ENCODE measurements at regions not wholly inside any gene's neighbourhood (a gene's known extent, or its start where the extent isn't known, plus 50 kb on each side); places are given as distances from the start of the nearest gene placed in this dataset.

GRCh38 chr1:62995173-62995572 is 211.2 kb downstream of the ATG4C start:
- DNase-seq (ENCODE audit: low spot score): no peak
- Mint-ChIP-seq H3K9me3 (no peaks in the 10 kb centered on the region), H3K36me3 (ENCODE audit: low read depth) (no peaks in the 10 kb centered on the region), H3K27me3 (ENCODE audit: insufficient read depth) (peaks cover 7% of the 10 kb centered on the region), H3K4me1 (ENCODE audit: low read depth) (no peaks in the 10 kb centered on the region), H3K27ac (no peak overlapping the region), H3K4me3 (no peak overlapping the region)
- intact Hi-C loops (cut with micrococcal nuclease): no loop called here

DNA sequence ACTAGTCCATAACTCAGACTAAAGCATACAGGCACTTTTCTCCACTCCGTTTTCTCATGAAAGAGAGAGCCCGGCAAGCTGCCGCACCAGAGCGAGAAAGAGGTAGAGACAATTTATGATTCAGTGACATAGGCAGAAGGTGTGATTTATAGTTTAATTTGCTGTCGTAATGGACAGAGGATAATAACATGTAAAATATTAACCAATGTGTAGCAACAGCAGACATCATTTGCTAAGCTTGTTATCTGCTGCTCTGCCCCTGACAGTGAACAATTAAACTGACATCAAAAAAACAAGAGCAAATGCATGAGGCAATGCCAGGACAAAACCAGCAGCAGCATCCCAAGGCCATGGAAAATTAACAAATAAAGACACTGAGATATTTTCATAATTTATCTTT is 214.0 kb downstream of the ATG4C start:
- H3K9me3 Mint-ChIP-seq: no peaks in the 10 kb centered on the region
- H3K4me3 Mint-ChIP-seq: no peak overlapping the region
- H3K27me3 Mint-ChIP-seq (ENCODE audit: insufficient read depth): peaks cover 5% of the 10 kb centered on the region
- no peaks in the 10 kb centered on the region for H3K36me3 Mint-ChIP-seq (ENCODE audit: low read depth)
- intact Hi-C loops (cut with micrococcal nuclease): no loop called here
- no peak overlapping the region for H3K27ac Mint-ChIP-seq
- no peak for DNase-seq (ENCODE audit: low spot score)
- H3K4me1 Mint-ChIP-seq (ENCODE audit: low read depth): no peaks in the 10 kb centered on the region

- Mint-ChIP-seq H3K9me3 (no peaks in the 10 kb centered on the region), H3K27ac (no peak overlapping the region), H3K36me3 (ENCODE audit: low read depth) (no peaks in the 10 kb centered on the region), H3K27me3 (ENCODE audit: insufficient read depth) (peaks cover 2% of the 10 kb centered on the region), H3K4me3 (no peak overlapping the region), H3K4me1 (ENCODE audit: low read depth) (no peaks in the 10 kb centered on the region)
- DNase-seq (ENCODE audit: low spot score): no peak
- intact Hi-C loops (cut with micrococcal nuclease): no loop called here
Observed at GRCh38 chr1:62998845-62999649, 215.1 kb downstream of the ATG4C start.

- no peaks in the 10 kb centered on the region for H3K4me1 Mint-ChIP-seq (ENCODE audit: low read depth)
- no peak overlapping the region for H3K4me3 Mint-ChIP-seq
- no peak overlapping the region for H3K27ac Mint-ChIP-seq
- DNase-seq (ENCODE audit: low spot score): no peak
- intact Hi-C loops (cut with micrococcal nuclease): no loop called here
- H3K9me3 Mint-ChIP-seq: no peaks in the 10 kb centered on the region
- H3K36me3 Mint-ChIP-seq (ENCODE audit: low read depth): no peaks in the 10 kb centered on the region
- peaks cover 2% of the 10 kb centered on the region for H3K27me3 Mint-ChIP-seq (ENCODE audit: insufficient read depth)
Observed at GRCh38 chr1:63000508-63000907, 216.6 kb downstream of the ATG4C start.

GRCh38 chr1:63004868-63005267 is 220.9 kb downstream of the ATG4C start:
- Mint-ChIP-seq H3K27me3 (ENCODE audit: insufficient read depth) (no peaks in the 10 kb centered on the region), H3K27ac (no peak overlapping the region), H3K4me3 (no peak overlapping the region), H3K4me1 (ENCODE audit: low read depth) (no peaks in the 10 kb centered on the region), H3K9me3 (no peaks in the 10 kb centered on the region), H3K36me3 (ENCODE audit: low read depth) (no peaks in the 10 kb centered on the region)
- no peak for DNase-seq (ENCODE audit: low spot score)
- intact Hi-C loops (cut with micrococcal nuclease): no loop called here

- intact Hi-C loops (cut with micrococcal nuclease): no loop called here
- H3K9me3 Mint-ChIP-seq: no peaks in the 10 kb centered on the region
- H3K27me3 Mint-ChIP-seq (ENCODE audit: insufficient read depth): no peaks in the 10 kb centered on the region
- no peaks in the 10 kb centered on the region for H3K36me3 Mint-ChIP-seq (ENCODE audit: low read depth)
- no peaks in the 10 kb centered on the region for H3K4me1 Mint-ChIP-seq (ENCODE audit: low read depth)
- no peak overlapping the region for H3K4me3 Mint-ChIP-seq
- no peak for DNase-seq (ENCODE audit: low spot score)
- H3K27ac Mint-ChIP-seq: no peak overlapping the region
Observed at GRCh38 chr1:63005812-63006211, 221.9 kb downstream of the ATG4C start.

DNA sequence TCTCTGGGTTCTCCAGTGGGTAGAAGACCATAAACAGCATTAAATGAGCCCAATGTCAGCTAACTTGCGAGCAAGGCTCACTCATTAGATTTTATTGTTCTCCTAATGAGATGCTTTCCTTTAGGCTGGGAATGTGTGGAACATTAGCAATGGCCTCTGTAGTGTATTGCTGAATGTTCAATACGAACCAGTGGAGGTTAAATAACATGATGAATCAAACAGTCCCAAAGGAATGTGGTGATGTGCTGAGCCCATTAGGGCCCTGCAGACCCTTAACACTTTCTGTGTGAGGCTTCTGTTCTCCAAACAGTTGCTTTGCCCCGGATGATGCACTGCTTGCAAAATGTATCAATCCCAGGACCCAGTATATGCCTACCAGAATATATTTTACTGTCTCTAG is 225.5 kb downstream of the ATG4C start:
- H3K9me3 Mint-ChIP-seq: no peaks in the 10 kb centered on the region
- no peaks in the 10 kb centered on the region for H3K4me1 Mint-ChIP-seq (ENCODE audit: low read depth)
- H3K27ac Mint-ChIP-seq: no peak overlapping the region
- no peaks in the 10 kb centered on the region for H3K36me3 Mint-ChIP-seq (ENCODE audit: low read depth)
- DNase-seq (ENCODE audit: low spot score): no peak
- H3K4me3 Mint-ChIP-seq: no peak overlapping the region
- H3K27me3 Mint-ChIP-seq (ENCODE audit: insufficient read depth): no peaks in the 10 kb centered on the region
- intact Hi-C loops (cut with micrococcal nuclease): no loop called here

- Mint-ChIP-seq H3K27ac (no peak overlapping the region), H3K36me3 (ENCODE audit: low read depth) (no peaks in the 10 kb centered on the region), H3K9me3 (no peaks in the 10 kb centered on the region), H3K4me1 (ENCODE audit: low read depth) (no peaks in the 10 kb centered on the region), H3K27me3 (ENCODE audit: insufficient read depth) (no peaks in the 10 kb centered on the region), H3K4me3 (no peak overlapping the region)
- DNase-seq (ENCODE audit: low spot score): no peak
- intact Hi-C loops (cut with micrococcal nuclease): no loop called here
Observed at GRCh38 chr1:63010913-63011660, 227.2 kb downstream of the ATG4C start.

- Mint-ChIP-seq H3K36me3 (ENCODE audit: low read depth) (no peaks in the 10 kb centered on the region), H3K4me1 (ENCODE audit: low read depth) (no peaks in the 10 kb centered on the region), H3K4me3 (no peak overlapping the region), H3K9me3 (no peaks in the 10 kb centered on the region), H3K27me3 (ENCODE audit: insufficient read depth) (no peaks in the 10 kb centered on the region), H3K27ac (no peak overlapping the region)
- intact Hi-C loops (cut with micrococcal nuclease): no loop called here
- DNase-seq (ENCODE audit: low spot score): no peak
Observed at GRCh38 chr1:63012339-63012738, 228.4 kb downstream of the ATG4C start.

DNA sequence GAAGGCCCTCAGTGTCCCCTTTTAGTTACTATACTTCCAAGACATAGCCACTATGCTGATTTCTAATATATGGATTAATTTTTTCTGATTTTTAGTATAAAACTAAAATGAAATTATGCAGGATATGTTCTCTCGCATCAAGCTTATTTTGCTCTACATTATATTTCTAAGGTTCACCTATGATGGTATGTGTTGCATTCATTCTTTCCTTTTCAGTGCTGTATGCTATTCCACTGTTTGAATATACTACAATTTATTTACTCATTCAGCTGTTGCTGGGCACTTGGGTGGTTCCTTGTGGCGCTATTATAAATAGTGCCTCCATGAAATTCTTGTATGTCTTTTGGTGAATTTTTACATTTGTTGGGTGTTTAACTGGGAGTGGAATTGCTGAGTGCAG is 230.3 kb downstream of the ATG4C start:
- no peak overlapping the region for H3K4me3 Mint-ChIP-seq
- H3K36me3 Mint-ChIP-seq (ENCODE audit: low read depth): no peaks in the 10 kb centered on the region
- H3K27ac Mint-ChIP-seq: no peak overlapping the region
- intact Hi-C loops (cut with micrococcal nuclease): no loop called here
- no peaks in the 10 kb centered on the region for H3K9me3 Mint-ChIP-seq
- no peak for DNase-seq (ENCODE audit: low spot score)
- H3K27me3 Mint-ChIP-seq (ENCODE audit: insufficient read depth): no peaks in the 10 kb centered on the region
- H3K4me1 Mint-ChIP-seq (ENCODE audit: low read depth): no peaks in the 10 kb centered on the region

DNA sequence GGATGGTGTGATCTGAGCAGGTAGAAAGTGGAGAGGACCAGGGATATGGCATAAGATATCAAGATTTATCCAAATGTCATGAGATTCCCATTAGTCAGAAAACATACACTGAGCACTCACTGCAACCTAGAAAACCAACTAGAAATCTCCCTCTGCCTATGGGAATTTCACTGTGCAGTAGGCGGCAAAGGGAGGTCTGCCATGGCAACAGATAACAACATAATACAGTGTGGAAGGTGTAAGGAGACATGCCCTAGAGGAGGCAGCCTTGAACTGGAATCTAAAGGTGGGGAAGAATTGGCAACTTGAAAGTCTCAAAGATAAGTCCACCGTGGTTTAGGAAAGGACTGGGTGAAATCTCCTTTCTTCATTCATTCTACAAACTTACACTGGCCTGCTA is 238.4 kb downstream of the ATG4C start:
- no peaks in the 10 kb centered on the region for H3K27me3 Mint-ChIP-seq (ENCODE audit: insufficient read depth)
- H3K9me3 Mint-ChIP-seq: no peaks in the 10 kb centered on the region
- no peaks in the 10 kb centered on the region for H3K4me1 Mint-ChIP-seq (ENCODE audit: low read depth)
- no peak overlapping the region for H3K27ac Mint-ChIP-seq
- no peak for DNase-seq (ENCODE audit: low spot score)
- H3K4me3 Mint-ChIP-seq: no peak overlapping the region
- intact Hi-C loops (cut with micrococcal nuclease): no loop called here
- no peaks in the 10 kb centered on the region for H3K36me3 Mint-ChIP-seq (ENCODE audit: low read depth)

- H3K4me3 Mint-ChIP-seq: no peak overlapping the region
- no peaks in the 10 kb centered on the region for H3K36me3 Mint-ChIP-seq (ENCODE audit: low read depth)
- no peaks in the 10 kb centered on the region for H3K27me3 Mint-ChIP-seq (ENCODE audit: insufficient read depth)
- intact Hi-C loops (cut with micrococcal nuclease): no loop called here
- H3K9me3 Mint-ChIP-seq: no peaks in the 10 kb centered on the region
- no peak for DNase-seq (ENCODE audit: low spot score)
- no peaks in the 10 kb centered on the region for H3K4me1 Mint-ChIP-seq (ENCODE audit: low read depth)
- H3K27ac Mint-ChIP-seq: no peak overlapping the region
Observed at GRCh38 chr1:63023171-63023570, 239.2 kb downstream of the ATG4C start.

- H3K9me3 Mint-ChIP-seq: no peaks in the 10 kb centered on the region
- H3K36me3 Mint-ChIP-seq (ENCODE audit: low read depth): no peaks in the 10 kb centered on the region
- no peaks in the 10 kb centered on the region for H3K4me1 Mint-ChIP-seq (ENCODE audit: low read depth)
- no peak overlapping the region for H3K4me3 Mint-ChIP-seq
- no peak for DNase-seq (ENCODE audit: low spot score)
- no peaks in the 10 kb centered on the region for H3K27me3 Mint-ChIP-seq (ENCODE audit: insufficient read depth)
- intact Hi-C loops (cut with micrococcal nuclease): no loop called here
- no peak overlapping the region for H3K27ac Mint-ChIP-seq
Observed at GRCh38 chr1:63023637-63024036, 239.7 kb downstream of the ATG4C start.
